ENCODE measurements at regions not wholly inside any gene's neighbourhood (a gene's known extent, or its start where the extent isn't known, plus 50 kb on each side); places are given as distances from the start of the nearest gene placed in this dataset.
"Not testable (repeated sequence)": the region's sequence is repeated elsewhere in the genome, so short reads cannot be mapped to it uniquely, and the experiment has no call there.

DNA sequence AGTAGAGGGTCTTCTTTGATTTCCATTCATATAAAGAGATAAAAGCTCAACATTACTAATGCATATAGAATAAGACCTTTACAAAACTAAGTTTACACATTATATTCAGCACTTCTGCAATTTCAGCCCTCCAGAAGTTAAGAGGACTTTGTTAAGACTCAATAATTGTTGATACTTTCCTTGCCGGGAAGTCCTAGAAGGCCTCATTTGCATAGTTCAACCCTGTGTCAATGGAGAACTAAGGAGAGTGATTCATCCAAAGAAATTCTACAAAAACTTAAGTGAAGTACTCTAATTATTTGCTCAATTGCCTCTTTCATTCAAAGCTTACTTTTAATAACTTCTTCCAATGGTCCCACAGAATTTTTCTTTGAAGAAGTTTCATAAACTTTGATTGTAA lies 1060.3 kb upstream of the CELF2 start:
- peaks cover 3 to 8% of the 10 kb centered on the region in 2 experiments; a peak in 2 of 4 replicates for H3K9me3 ChIP-seq (ENCODE audit: control insufficient read depth in 1 of 2, insufficient read depth in 1 of 2, low read depth in 1 of 2, low read length in 2 of 2)
- intact Hi-C loops (cut with micrococcal nuclease), result no loop called here
- H3K9ac ChIP-seq (ENCODE audit: low read length), result no peak overlapping the region
- no peaks in the 10 kb centered on the region for H3K9me2 ChIP-seq (ENCODE audit: insufficient read depth)
- H2AFZ ChIP-seq (ENCODE audit: low read depth, low read length, poor library complexity, severe bottlenecking), result no peak overlapping the region
- no peaks in the 10 kb centered on the region for H3K27me3 ChIP-seq (ENCODE audit: insufficient read depth, low read length)
- BruUV-seq (replicated peaks), result no TSS peak
- TF ChIP-seq CEBPB (IDR thresholded peaks at IDR 0.05; ENCODE audit: low read depth) (no peak), JUND (IDR thresholded peaks at IDR 0.05) (no peak), EZH2 (IDR thresholded peaks at IDR 0.05) (no peak), ZFX (IDR thresholded peaks at IDR 0.05) (no peak), ELF1 (IDR thresholded peaks at IDR 0.05; ENCODE audit: borderline replicate concordance, low read depth) (no peak), EGR1 (IDR thresholded peaks at IDR 0.05; ENCODE audit: low read depth) (no peak), CBX3 (IDR thresholded peaks at IDR 0.05; ENCODE audit: low read depth) (no peak), RAD21 (IDR thresholded peaks at IDR 0.05; ENCODE audit: low read depth) (no peak)
- TF ChIP-seq, protein P1, sequence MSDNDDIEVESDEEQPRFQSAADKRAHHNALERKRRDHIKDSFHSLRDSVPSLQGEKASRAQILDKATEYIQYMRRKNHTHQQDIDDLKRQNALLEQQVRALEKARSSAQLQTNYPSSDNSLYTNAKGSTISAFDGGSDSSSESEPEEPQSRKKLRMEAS (IDR thresholded peaks at IDR 0.05), result no peak
- TF ChIP-seq, protein P2, sequence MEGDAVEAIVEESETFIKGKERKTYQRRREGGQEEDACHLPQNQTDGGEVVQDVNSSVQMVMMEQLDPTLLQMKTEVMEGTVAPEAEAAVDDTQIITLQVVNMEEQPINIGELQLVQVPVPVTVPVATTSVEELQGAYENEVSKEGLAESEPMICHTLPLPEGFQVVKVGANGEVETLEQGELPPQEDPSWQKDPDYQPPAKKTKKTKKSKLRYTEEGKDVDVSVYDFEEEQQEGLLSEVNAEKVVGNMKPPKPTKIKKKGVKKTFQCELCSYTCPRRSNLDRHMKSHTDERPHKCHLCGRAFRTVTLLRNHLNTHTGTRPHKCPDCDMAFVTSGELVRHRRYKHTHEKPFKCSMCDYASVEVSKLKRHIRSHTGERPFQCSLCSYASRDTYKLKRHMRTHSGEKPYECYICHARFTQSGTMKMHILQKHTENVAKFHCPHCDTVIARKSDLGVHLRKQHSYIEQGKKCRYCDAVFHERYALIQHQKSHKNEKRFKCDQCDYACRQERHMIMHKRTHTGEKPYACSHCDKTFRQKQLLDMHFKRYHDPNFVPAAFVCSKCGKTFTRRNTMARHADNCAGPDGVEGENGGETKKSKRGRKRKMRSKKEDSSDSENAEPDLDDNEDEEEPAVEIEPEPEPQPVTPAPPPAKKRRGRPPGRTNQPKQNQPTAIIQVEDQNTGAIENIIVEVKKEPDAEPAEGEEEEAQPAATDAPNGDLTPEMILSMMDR (IDR thresholded peaks at IDR 0.05 in 2 of 3, conservative IDR thresholded peaks at IDR 0.05 in 1 of 3; ENCODE audit: borderline replicate concordance in 1 of 3, insufficient read depth in 1 of 3, low read depth in 2 of 3, low read length in 2 of 3), result no peak
- CTCF ChIA-PET, result no interaction called here
- no peak for ATAC-seq
- no peaks in the 10 kb centered on the region for H3K79me2 ChIP-seq (ENCODE audit: insufficient read depth, low read length)
- RAD21 ChIA-PET (ENCODE audit: low non-redundant PET in 1 of 2, low total read pairs in 2 of 2, uncharacterized antibody in 2 of 2, unreplicated experiment in 2 of 2), result no interaction called here
- no peak overlapping the region for H3K4me2 ChIP-seq (ENCODE audit: low read length)
- H3K4me3 ChIP-seq (replicated peaks in 1 of 2; ENCODE audit: low read depth in 1 of 2, low read length in 2 of 2), result no peak overlapping the region
- no peaks in the 10 kb centered on the region for H3K36me3 ChIP-seq (ENCODE audit: control insufficient read depth in 1 of 2, insufficient read depth in 2 of 2, low read length in 2 of 2)
- no peaks in the 10 kb centered on the region for H3K4me1 ChIP-seq (ENCODE audit: control insufficient read depth in 1 of 2, insufficient read depth in 2 of 2, low read length in 2 of 2)
- no peaks in the 10 kb centered on the region for H4K20me1 ChIP-seq (ENCODE audit: insufficient read depth)
- no peak for DNase-seq (ENCODE audit: low read depth, low spot score)
- H3K27ac ChIP-seq (ENCODE audit: low read depth, low read length), result no peak overlapping the region
- POLR2A ChIA-PET, result no interaction called here

DNA sequence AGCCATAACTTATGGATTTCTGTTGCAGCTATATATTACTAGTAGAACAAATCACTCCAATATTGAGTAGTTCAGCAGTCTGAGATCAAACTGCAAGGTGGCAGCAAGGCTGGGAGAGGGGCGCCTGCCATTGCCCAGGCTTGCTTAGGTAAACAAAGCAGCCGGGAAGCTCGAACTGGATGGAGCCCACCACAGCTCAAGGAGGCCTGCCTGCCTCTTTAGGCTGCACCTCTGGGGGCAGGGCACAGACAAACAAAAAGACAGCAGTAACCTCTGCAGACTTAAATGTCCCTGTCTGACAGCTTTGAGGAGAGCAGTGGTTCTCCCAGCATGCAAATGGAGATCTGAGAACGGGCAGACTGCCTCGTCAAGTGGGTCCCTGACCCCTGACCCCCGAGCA lies 1059.8 kb upstream of the CELF2 start:
- intact Hi-C loops (cut with micrococcal nuclease); RAD21 ChIA-PET (ENCODE audit: low non-redundant PET in 1 of 2, low total read pairs in 2 of 2, uncharacterized antibody in 2 of 2, unreplicated experiment in 2 of 2); H3K27me3 ChIP-seq (ENCODE audit: insufficient read depth, low read length); H4K20me1 ChIP-seq (ENCODE audit: insufficient read depth); POLR2A ChIA-PET; H3K4me1 ChIP-seq (ENCODE audit: control insufficient read depth in 1 of 2, insufficient read depth in 2 of 2, low read length in 2 of 2); ATAC-seq; CTCF ChIA-PET; H3K36me3 ChIP-seq (ENCODE audit: control insufficient read depth in 1 of 2, insufficient read depth in 2 of 2, low read length in 2 of 2); H3K9me2 ChIP-seq (ENCODE audit: insufficient read depth); H3K4me2 ChIP-seq (ENCODE audit: low read length); H3K4me3 ChIP-seq (replicated peaks in 1 of 2; ENCODE audit: low read depth in 1 of 2, low read length in 2 of 2); H3K27ac ChIP-seq (ENCODE audit: low read depth, low read length); DNase-seq (ENCODE audit: low read depth, low spot score); BruUV-seq (replicated peaks); H3K9ac ChIP-seq (ENCODE audit: low read length); H3K79me2 ChIP-seq (ENCODE audit: insufficient read depth, low read length); H2AFZ ChIP-seq (ENCODE audit: low read depth, low read length, poor library complexity, severe bottlenecking); H3K9me3 ChIP-seq (ENCODE audit: control insufficient read depth in 1 of 2, insufficient read depth in 1 of 2, low read depth in 1 of 2, low read length in 2 of 2): not testable (repeated sequence)

Measured in HCT116 (cell line).